ENCODE measurements at regions not wholly inside any gene's neighbourhood (a gene's known extent, or its start where the extent isn't known, plus 50 kb on each side); places are given as distances from the start of the nearest gene placed in this dataset.
"Not testable (repeated sequence)": the region's sequence is repeated elsewhere in the genome, so short reads cannot be mapped to it uniquely, and the experiment has no call there.

DNA sequence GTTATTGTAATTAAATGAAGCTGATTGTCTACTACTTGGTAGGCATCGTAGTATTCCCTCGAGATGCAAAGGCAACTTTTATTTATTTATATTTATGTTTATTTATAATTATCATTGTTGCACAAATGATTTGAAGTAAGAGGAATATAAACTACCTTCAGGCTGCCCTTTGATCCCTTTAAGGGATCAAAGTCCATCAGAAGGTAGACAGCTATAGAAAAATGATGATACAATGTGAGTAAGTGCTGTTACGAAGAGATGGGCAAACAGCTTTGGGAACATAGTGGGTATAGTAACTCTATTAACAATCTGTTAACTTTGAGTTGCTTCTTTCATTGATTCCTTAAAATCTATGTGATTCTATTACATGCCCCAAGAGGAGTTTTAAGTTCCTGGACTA lies 512.8 kb upstream of the CITED2 start:
- DNase-seq, result no peak
- in situ Hi-C loops (cut with HindIII; ENCODE audit: low pct_ligation_motif_present, low pct_unique_long_range_greater_than_20kb, low sequenced_read_pairs), result no loop called here

DNA sequence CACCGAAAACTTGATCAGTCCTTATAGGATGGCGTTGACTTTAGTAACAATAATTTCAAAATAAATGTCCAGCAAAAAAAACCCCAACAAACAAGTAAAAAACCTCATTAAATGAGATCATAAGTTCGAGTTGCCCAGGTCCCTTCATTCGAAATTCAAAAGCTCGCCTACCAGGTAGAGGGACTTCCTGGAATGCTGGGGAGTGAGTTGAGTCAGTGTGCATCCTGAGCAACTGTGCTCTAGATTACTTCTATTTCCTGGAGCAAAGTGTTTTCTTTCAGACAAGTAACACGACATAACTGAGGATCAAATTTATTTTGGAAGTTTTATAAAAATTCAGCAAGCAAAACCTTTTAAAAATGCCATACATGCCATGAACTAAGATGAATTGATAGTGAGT lies 511.9 kb upstream of the CITED2 start:
- in situ Hi-C loops (cut with HindIII; ENCODE audit: low pct_ligation_motif_present, low pct_unique_long_range_greater_than_20kb, low sequenced_read_pairs), result no loop called here
- no peak for DNase-seq

DNA sequence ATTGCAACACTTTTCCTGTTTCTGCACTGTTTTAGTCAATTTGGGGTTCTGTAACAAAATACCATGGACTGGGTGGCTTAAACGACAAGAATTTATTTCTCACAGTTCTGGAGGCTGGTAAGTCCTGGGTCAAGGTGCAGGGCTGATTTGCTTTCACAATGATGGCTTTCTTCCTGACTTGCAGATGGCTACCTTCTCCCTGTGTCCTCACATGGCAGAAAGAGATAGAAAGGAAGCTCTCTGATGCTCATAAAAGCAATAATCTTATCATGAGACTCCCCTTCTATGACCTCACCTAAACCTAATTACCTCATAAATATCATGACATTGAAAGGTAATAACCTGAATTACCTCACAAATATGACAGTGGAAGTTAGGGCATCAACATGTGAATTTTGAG lies 511.5 kb upstream of the CITED2 start:
- DNase-seq, result no peak
- in situ Hi-C loops (cut with HindIII; ENCODE audit: low pct_ligation_motif_present, low pct_unique_long_range_greater_than_20kb, low sequenced_read_pairs), result no loop called here

DNA sequence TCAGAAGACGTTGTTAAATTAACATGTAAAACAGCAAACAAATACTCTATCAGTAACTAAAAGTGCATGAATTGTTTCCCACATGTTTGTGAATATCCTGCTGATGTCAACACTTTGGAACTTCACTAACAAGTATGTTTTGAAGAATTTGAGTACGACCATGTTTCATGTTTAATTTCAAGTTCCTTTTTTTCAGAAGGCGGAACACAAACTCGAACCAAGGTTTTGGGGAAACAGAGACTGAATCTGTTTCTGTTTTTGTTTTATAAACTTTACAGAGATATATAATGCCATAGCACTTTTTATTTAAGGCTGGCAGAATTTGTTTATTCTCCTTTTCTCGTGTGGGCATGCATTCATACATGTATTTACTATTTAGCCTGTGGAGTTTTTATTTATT lies 509.3 kb upstream of the CITED2 start:
- in situ Hi-C loops (cut with HindIII; ENCODE audit: low pct_ligation_motif_present, low pct_unique_long_range_greater_than_20kb, low sequenced_read_pairs), result no loop called here
- DNase-seq, result peak; percentile 17

DNA sequence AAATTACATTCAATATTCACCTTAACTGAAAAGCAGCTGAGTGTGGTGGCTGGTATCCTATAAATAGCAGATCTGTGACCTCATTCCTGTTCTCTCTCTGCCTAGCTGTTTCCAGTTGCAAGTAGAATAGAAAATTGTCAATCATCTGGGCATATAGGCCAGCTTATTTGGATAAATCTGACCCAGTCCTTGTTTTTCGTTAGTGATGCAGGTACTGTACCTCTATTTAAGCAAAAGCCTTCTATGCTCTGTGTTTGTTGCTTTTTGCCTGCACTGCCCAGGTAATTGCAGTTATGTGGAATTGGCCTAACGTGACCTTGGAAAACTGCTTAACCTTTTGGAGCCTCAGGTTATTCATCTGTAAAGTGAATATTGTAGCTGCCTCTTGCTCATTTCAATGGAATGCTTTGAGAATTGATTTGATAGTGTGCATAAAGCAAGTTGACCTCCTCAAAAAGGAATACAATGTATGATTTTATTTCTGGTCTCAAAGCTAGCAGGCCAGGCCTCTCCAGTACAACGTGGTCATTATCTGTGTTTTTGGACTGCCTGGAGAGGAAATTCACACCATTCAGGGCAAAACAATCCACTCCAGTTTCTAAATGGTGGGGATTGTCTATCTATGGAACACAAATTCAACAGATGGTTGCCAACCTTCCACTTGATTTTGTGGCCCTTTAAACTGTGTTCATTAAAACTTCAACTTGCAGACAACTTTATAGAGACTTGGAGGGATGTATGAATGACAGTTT lies 508.7 kb upstream of the CITED2 start:
- DNase-seq, result peak; percentile 49

DNA sequence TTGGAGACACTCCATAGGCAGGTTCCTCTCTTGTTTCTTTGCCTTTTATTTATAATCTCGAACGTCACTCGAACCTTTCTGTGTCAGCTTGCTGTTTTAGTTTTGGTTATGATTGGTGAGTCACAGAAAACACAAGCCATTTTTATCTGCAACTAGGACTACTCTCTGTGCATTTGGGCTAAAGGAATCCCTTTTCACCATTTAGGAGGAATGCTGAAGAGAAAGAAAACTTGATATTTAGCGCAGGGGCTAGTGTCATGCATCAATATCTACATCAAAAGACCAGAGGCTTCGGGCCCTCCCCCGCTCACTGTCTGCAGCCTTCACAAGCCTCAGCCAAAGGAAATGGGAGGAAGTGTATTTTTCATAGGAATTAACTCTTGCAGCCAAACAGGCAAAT lies 507.8 kb upstream of the CITED2 start:
- peak; percentile 9 for DNase-seq
- in situ Hi-C loops (cut with HindIII; ENCODE audit: low pct_ligation_motif_present, low pct_unique_long_range_greater_than_20kb, low sequenced_read_pairs), result no loop called here

More for the DNA sequence above, 508.7 kb upstream of the CITED2 start:
- in situ Hi-C loops (cut with HindIII; ENCODE audit: low pct_ligation_motif_present, low pct_unique_long_range_greater_than_20kb, low sequenced_read_pairs), result no loop called here

DNA sequence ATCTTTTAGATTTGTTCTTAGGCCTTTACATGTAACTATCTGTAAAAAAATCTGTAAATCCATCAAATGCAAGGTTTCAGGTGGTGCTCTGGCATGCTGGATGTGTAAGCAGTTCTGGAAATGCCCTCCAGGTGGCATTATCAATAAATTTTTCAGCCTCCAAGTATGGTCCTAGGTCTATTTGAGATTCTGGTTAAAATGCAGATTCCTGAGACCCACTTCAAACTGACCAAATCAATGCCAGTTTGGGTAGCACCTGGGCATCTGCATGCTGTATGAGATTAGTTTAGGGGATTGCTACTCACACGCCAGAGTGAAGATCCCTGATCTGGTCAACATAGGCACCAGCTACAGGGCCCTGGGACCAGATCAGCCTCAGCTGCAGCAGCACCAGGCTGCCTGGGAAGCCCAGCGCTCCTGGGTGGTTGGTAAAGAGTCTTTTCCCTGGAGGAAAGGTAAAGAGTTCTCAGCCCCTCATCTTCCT lies 507.3 kb upstream of the CITED2 start:
- in situ Hi-C loops (cut with HindIII; ENCODE audit: low pct_ligation_motif_present, low pct_unique_long_range_greater_than_20kb, low sequenced_read_pairs), result no loop called here
- peak; percentile 67 for DNase-seq

DNA sequence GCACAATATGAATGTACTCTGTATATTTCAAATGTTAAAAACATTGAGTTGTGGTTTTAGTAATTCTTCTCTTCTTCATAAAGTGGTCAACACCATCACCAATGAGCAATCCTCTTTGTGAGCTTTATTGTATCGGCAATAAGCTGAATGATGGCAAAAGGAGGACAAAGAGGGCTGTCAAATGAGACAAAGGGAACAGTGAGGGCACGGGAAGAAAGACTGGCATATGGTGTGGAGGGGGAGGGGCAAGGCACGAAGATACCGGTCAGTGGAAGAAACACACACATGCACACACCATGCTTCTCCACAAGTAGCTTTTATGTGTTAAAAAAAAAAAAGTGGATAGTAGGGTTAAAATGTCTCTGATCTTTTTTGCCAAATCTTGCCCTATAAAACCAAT lies 506.8 kb upstream of the CITED2 start:
- in situ Hi-C loops (cut with HindIII; ENCODE audit: low pct_ligation_motif_present, low pct_unique_long_range_greater_than_20kb, low sequenced_read_pairs), result no loop called here
- no peak for DNase-seq

DNA sequence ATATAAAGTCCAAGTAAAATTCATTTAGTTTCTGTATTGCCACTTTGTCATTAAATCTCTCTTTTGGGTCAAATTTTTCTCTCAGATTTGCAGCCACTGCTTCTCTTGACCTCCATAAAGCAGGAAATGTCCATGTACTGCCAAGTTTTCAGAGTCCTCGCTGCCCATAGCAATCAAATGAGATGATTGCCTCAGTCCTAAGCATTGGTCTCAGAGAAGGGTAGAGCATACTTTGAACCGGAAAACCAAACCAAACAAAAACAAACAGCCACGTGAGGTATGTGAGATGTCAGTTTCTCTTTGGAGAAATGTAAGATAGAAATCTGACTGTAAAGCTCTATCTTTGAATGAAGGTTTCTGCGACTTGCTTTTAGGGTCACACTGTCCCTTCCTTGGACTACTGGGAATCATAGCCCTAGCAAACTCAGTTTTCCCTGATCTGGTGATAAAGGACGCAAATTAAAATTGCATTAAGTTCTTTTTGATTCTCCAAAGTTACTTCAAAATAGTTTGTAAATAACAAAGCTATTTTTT lies 505.4 kb upstream of the CITED2 start:
- in situ Hi-C loops (cut with HindIII; ENCODE audit: low pct_ligation_motif_present, low pct_unique_long_range_greater_than_20kb, low sequenced_read_pairs), result no loop called here
- no peak for DNase-seq

DNA sequence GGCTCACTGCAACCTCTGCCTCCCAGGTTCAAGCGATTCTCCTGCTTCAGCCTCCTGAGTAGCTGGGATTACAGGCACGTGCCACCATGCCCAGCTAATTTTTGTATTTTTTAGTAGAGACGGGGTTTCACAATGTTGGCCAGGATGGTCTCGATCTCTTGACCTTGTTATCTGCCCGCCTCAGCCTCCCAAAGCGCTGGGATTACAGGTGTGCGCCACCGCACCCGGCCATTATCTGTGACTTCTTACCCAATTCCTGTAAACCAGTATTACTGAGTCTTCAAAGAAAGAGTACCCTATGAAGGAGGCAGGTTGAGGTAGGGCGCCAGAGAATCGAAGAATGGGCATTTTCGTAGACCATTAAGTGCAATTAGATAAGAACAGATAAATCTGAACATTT lies 504.8 kb upstream of the CITED2 start:
- DNase-seq; in situ Hi-C loops (cut with HindIII; ENCODE audit: low pct_ligation_motif_present, low pct_unique_long_range_greater_than_20kb, low sequenced_read_pairs): not testable (repeated sequence)

DNA sequence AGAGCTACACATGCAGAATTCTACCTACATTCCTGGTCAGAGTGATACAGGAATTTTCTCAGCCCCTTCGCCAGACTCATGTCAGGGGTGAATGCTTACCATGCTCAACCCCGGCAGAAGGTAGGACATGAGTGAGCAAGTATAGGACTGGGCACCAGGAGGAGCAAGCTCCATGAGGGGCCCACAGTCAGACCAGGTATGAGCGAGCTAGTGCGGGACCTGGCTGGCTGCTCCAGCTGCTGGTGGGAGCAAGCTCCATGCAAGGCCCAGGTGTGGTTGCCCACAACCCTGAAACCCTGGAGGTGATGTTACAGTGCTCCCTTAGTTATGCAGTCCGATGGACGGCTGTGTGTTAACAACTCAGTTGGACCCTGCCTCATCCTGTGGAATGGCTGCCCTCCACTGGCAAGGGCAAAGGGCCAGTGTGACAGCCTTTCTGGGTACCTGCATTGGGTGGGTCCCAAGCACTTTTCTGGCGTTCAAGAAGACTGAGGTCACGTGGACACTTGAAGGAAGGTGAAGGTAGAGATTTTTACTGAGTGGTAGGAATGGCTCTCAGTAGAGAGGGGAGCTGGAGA lies 503.5 kb upstream of the CITED2 start:
- DNase-seq, result no peak
- in situ Hi-C loops (cut with HindIII; ENCODE audit: low pct_ligation_motif_present, low pct_unique_long_range_greater_than_20kb, low sequenced_read_pairs), result no loop called here

DNA sequence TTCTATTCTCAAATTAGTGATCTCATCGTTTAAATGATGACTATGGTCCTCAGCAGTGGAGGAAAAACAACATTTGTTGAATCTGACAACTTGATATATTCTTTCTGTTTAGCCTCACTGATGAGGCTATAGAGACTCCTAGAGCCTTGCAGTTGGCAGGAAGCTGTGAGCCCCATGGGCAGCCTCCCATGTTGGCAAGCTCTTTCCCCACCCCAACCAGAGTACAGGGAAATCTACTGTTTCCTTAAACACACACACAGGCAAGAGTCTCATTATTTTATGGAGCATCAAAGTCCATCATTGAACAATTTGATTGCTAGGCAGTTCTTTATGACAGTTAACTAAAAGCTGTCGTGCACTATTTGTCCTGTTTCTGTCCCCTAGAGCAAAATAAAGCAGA lies 498.2 kb upstream of the CITED2 start:
- in situ Hi-C loops (cut with HindIII; ENCODE audit: low pct_ligation_motif_present, low pct_unique_long_range_greater_than_20kb, low sequenced_read_pairs), result no loop called here
- no peak for DNase-seq

DNA sequence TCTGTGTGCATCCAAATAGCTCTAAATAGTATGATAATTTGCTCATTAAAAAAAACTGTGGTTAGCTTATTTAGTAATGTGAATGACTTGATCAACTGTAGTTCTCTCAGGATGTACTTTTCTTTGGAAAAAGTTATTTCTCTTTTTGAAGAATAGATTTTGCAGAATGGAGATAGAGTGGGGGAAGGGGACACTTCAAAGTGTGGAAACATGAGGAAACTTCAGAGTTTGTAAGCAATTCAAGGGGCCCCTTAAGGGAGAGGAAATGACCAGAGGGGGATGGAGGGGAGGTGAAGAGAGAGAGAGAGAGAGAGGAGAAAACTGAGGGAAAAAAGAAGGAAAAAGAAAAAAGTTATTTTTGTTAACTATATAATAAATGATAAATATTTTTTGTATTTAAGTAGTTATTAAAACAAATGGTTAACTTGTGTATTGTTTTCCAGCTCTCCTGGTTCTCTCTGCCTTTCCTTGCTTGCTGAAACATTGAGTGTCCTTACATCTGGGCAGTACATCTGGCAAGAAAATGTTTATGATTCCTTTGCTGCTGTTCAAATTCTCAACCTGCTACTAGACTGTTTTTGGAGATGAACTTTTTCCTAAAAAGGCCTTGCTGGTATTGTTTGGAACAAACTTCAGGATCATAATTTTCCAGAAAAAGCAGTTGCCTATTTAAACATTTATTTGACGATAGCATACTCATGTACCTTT lies 497.5 kb upstream of the CITED2 start:
- no peak for DNase-seq
- in situ Hi-C loops (cut with HindIII; ENCODE audit: low pct_ligation_motif_present, low pct_unique_long_range_greater_than_20kb, low sequenced_read_pairs), result no loop called here

DNA sequence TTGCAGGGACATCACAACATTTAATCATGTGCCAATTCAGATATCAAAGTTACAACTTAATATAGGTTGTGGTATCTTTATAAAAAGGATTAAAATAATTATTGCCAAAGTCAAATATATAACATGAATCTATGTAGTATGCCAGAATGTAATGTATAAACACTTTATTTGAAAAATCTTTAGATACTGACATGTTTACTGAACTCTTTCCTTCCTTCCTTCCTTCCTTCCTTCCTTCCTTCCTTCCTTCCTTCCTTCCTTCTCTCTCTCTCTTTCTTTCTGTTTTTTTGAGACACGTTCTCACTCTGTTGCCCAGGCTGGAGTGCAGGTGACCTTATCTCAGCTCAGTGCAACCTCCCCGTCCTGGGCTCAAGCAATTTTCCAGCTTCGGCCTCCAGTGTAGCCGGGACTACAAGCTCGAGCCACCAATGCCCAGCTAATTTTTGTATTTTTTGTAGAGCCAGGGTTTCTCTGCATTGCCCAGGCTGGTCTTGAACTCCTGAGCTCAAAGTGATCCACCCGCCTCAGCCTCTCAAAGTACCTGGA lies 496.8 kb upstream of the CITED2 start:
- in situ Hi-C loops (cut with HindIII; ENCODE audit: low pct_ligation_motif_present, low pct_unique_long_range_greater_than_20kb, low sequenced_read_pairs), result no loop called here
- DNase-seq, result no peak

DNA sequence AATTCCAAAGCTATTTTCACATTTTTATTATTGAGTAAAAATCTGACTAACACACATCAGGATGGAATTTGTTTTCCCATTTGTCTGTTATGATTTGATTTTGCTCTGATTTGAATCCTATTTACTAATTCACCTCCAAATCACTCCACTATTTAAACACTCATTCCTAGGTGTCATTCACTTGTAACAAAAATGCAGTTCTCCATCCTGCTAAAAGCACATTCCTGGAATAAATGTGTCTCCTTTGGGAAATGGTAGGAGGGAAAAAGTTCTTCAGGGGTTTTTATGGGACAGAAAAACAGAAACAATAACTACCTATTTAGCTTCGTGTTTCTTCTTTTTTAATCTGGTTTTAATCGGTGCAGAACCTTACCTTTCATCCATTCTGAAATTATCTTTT lies 494.1 kb upstream of the CITED2 start:
- no peak for DNase-seq
- in situ Hi-C loops (cut with HindIII; ENCODE audit: low pct_ligation_motif_present, low pct_unique_long_range_greater_than_20kb, low sequenced_read_pairs), result no loop called here

DNA sequence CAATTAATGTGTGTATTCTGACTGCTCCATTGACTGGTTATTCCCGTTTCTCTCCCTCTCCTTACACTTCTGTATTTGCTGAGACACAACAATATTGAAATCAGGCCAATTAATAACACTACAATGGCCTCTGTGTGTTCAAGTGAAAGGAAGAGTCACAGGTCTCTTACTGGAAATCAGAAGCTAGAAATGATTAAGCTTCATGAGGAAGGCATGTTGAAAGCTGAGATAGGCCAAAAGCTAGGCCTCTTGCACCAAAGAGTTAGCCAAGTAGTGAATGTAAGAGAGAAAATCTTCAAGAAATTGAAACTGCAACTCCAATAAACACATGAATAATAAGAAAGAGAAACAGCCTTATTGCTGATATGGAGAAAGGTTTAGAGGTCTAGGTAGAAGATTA lies 489.5 kb upstream of the CITED2 start:
- no peak for DNase-seq
- in situ Hi-C loops (cut with HindIII; ENCODE audit: low pct_ligation_motif_present, low pct_unique_long_range_greater_than_20kb, low sequenced_read_pairs), result no loop called here

DNA sequence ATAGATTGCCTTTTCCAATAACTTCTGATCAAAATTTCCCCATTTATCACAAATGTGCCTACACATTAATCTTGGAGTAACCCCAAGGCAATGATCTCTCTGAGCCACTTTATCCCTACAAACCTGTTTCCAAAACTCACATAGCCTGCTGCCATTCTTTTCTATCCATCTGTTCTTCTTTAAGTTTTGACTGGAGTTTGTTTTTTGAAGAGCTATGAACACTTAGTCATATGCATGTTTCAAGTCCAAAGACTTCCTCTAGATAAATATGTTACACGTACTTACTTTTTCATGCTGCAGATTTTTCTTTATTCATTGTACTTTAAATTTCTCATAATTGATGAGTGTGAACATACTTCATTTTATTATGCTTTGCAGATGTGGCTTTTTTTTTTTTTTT lies 488.9 kb upstream of the CITED2 start:
- in situ Hi-C loops (cut with HindIII; ENCODE audit: low pct_ligation_motif_present, low pct_unique_long_range_greater_than_20kb, low sequenced_read_pairs), result no loop called here
- DNase-seq, result no peak

DNA sequence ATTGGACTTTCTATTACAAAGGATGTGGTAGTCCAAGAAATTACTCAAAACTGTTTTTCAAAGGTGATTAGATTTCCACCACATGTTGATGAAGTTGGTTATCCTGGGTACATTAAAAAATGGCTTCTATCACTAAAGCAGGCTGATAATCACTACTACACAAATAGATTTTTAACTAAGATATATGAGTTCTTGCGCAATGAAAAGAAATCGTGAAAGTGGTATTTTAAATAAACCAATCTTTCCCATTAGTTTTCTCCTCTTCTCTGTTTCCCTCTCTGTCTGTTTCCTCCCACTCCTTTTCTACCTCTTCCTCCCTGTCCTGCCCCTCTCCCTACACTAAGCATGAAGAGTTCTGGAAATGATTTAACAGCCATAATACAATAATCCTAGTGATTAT lies 487.9 kb upstream of the CITED2 start:
- in situ Hi-C loops (cut with HindIII; ENCODE audit: low pct_ligation_motif_present, low pct_unique_long_range_greater_than_20kb, low sequenced_read_pairs), result no loop called here

DNA sequence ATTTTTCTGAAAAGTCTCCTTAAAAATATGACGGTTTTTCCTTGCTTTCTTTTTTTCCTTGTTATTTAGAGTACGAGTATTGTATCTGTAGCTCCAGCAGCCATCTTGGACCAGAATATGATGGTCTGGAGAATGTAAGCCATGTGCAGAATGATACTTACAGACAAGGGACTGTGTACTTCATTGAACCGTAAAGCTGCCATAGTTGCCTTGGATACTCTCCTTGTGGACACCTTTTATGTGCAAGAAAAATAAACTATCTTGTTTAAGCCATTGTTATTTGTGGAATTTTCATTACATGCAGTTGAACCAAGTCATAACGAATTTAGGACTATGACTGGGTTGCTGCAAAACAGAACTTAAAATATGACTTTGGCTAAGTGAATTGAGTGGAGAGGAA lies 485.8 kb upstream of the CITED2 start:
- in situ Hi-C loops (cut with HindIII; ENCODE audit: low pct_ligation_motif_present, low pct_unique_long_range_greater_than_20kb, low sequenced_read_pairs), result no loop called here
- DNase-seq, result no peak

More for the DNA sequence above, 487.9 kb upstream of the CITED2 start:
- DNase-seq, result no peak

All from ACHN (cell line).